OCI-M1 (cell line): ENCODE measurements at regions not wholly inside any gene's neighbourhood (a gene's known extent, or its start where the extent isn't known, plus 50 kb on each side); places are given as distances from the start of the nearest gene placed in this dataset.

ENCODE experiments used
- DNase-seq: peaks from one replicate; lab custom pipeline; 2025; lab: John Stamatoyannopoulos, UW

- no peak for DNase-seq
These were observed 222.3 kb downstream of the BARHL2 start for GRCh38 chr1:90494748-90495282.

DNA sequence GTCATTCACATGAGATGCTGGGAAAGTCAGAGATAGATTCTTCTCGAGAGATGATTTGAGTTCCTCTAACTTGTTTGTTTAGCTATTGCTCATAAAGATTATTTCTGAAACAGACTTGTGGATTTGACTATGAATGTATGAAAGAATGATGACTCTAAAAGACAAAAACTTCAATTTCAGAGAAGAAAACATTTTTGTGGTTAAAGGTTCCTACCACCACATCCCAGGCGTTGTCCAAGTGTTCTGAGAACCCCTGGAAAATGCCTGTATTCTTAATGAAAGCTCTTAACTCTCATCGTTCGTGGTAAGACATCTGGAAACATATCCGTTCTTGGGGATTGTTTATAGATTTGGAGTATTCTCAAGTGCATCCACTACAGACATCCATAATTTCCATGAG is 228.7 kb downstream of the BARHL2 start:
- DNase-seq: no peak

GRCh38 chr1:90486996-90487395 is 230.1 kb downstream of the BARHL2 start:
- DNase-seq: no peak

- no peak for DNase-seq
These were observed 230.8 kb downstream of the BARHL2 start for GRCh38 chr1:90486134-90486824.

DNA sequence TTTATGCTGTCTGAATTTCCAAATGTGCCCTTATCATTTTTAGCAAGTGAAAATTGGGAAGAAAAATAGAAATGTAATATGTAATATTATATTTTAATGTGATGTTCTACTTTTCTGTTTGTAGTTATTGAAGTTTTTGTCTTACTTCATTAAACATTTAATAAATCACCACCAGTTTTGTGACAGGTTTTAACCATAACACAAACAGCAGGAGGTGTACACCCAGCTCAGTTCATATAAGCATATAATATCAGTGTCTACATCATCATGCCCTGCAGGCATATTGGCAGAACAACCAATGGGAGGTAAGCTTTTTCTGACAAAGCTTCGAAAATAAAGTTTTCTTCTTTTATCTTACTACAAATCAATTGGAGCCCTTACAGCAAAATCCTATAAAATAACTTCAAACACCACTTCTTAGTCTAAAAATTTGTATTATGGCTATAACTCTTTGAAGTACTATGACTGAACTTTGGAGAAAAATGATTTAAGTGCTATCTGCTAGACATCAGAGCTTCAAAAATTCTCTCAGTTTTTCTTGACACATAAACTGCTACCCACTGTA is 236.7 kb downstream of the BARHL2 start:
- DNase-seq: no peak

GRCh38 chr1:90476994-90477393 is 240.1 kb downstream of the BARHL2 start:
- no peak for DNase-seq

DNA sequence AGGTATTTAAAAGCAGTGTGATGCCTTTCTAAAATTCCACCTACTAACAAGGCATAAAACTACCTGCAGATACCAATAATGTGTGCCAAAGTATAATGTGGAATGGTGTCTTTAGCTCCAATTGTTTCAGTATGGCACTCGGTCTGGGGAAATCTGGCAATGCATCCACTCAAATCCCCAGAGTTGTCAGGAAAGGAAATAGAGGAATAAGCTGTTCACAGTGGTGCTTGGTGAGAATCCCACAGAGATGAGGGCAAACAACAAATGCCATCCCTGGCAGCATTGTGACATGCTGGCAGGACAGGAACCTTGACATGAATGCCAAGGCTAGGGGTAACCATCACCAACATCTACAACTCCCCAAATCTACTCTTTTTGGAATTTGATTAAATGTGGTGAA is 240.7 kb downstream of the BARHL2 start:
- no peak for DNase-seq

GRCh38 chr1:90475631-90476030 is 241.5 kb downstream of the BARHL2 start:
- peak; percentile 13 for DNase-seq

DNA sequence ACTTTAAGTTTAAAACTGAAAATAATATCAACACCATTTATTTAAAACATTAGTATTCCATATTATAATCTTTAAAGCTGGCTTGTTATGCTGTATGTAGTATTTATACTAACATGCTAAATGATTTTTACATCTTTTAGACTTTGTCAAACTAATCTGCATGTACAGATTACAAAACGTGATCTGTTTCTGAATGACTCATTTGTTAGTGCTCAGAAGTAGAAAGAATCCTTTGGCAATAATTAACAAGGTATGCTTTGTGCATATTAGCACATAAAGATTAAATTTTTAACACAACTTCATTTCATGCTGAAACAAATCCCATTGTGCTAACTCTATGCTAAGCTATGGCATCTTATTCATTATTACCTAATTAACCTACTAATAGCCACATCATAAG is 242.4 kb downstream of the BARHL2 start:
- DNase-seq: no peak

GRCh38 chr1:90474158-90474557 is 242.9 kb downstream of the BARHL2 start:
- DNase-seq: no peak

GRCh38 chr1:90472775-90473174 is 244.3 kb downstream of the BARHL2 start:
- DNase-seq: no peak

DNA sequence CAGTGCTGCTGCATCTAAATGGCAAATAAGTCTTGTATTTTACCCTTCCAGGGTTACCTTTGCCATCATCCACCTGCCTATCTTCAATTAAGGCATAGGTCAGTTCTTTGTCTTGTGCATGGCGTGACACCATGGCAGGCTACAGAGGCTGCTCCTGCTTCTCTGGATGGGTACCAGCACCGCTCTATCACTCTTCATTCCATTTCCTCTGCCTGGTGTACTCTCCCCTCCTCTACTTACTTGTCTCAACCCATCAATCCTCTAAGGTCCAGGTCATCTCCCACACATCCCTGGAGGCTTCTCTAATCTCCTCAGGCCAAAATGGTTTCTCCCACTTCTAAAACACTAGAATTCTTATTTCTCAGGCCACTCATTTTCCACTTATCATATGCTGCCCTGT is 257.5 kb downstream of the BARHL2 start:
- no peak for DNase-seq

GRCh38 chr1:90457985-90458384 is 259.1 kb downstream of the BARHL2 start:
- no peak for DNase-seq

- DNase-seq: no peak
These were observed 264.6 kb downstream of the BARHL2 start for GRCh38 chr1:90452491-90452890.

- DNase-seq: no peak
These were observed 273.7 kb downstream of the BARHL2 start for GRCh38 chr1:90443354-90443753.

- DNase-seq: no peak
These were observed 281.8 kb downstream of the BARHL2 start for GRCh38 chr1:90435351-90435750.

DNA sequence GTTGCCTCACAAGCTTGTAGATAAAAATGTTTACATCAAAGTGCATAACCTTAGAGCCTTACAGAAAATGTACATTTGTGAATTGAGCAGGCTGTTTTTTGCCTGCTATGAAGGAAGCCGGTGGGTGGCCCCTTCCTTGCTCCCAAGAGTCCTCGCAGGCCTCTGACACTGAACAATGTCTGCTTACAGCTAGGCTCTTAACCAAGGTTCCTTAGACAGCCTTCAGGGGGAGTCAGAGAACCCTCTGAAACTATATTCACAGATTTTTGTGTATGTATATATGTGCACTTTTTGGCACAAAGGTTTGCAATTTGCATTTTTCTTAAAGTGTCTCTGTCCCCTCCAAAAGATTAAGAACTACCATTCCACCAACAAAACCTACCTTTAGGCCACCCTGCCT is 282.6 kb downstream of the BARHL2 start:
- DNase-seq: peak; percentile 7

DNA sequence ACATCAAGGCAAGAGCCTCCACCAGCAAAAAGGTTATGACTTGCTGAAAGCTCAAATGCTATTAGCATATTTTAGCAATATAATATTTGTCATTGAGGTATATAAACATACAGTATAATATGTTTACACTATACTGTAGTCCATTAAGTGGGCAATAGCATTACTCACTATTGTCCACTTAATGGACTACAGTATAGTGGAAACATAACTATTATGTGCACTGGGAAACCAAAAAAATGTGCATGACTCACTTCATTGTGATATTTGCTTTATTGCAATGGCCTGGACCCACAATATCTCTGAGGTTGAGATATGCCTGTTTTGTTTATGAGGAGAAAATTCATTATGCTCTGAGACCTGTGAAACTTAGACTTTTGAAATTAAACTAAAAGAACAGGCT is 300.0 kb downstream of the BARHL2 start:
- no peak for DNase-seq

DNA sequence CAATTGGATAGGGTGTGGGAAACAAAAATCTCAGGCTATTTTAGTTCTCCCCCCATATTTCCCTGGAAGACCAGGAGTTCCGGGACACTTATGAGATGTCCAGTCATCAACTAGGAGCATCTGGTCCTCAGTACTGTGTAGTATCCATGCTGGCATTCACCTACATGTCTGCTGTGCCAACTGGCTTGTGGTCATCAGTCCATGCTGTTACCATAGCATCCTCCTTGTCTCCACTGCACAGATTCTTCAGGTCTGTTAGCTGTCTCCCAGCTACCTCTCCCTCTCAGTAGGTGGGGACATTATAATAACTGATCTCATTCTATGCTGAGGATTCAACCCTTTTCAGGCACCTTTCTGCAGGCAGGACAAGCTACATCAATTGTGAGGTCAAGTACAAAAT is 302.9 kb downstream of the BARHL2 start:
- DNase-seq: no peak

DNA sequence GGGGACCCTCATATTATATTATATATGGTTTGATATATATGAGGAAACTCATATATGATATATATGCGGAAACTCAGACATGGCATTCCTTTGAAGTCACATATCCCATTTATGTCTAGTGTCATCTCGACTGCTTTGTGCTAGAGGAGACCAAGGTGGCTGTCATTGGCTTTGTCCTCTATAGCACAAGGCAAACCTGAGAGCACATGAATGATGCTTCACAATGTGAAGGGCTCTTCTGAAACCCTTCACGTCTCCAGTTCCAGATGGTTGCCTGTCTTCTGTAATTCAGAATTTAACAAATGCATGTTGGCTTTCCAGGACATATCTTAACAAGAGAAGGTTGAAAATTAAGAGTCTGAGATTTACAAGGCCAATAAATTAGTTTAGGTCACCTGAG is 303.6 kb downstream of the BARHL2 start:
- no peak for DNase-seq

GRCh38 chr1:90412563-90412962 is 304.5 kb downstream of the BARHL2 start:
- DNase-seq: no peak

- DNase-seq: no peak
These were observed 305.9 kb downstream of the BARHL2 start for GRCh38 chr1:90411185-90411584.

DNA sequence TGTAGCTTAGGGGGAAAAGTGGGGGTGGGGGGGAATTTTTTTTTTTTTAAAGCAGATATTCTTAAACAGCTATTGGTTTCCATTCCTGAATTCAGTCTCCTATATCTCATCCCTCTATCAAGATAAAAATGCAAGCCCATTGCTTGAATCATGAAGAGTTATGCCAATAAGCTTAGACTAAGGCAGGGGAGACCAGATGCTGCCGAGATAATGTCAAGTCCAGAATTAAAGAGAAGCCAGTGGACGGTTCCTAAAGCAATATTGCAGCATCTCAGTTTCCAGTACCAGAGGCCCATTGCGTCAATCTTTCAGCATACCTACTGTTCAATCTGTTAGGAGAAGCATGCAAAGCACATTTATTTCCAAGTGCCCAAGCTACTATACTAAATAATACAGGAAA is 309.4 kb downstream of the BARHL2 start:
- no peak for DNase-seq

DNA sequence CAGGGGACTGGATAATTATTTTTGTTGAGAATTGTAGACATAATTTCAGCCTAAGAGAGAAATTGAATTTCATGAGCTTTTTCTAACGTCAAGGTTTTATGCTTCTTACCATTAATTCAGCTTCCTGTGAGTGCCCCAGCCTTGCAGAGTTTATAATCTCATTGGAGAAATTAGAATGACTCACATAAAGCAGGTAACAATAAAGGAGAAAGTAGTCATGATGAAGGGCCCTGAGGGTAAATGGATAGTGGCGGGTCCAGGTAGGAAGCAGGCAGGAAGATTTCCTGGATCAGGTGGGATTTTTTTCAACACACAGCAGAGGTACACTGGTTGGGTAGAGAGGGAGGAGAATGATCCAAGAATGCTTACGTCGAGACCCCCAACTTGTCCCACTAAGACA is 311.4 kb downstream of the BARHL2 start:
- no peak for DNase-seq
